ENCODE measurements at regions not wholly inside any gene's neighbourhood (a gene's known extent, or its start where the extent isn't known, plus 50 kb on each side); places are given as distances from the start of the nearest gene placed in this dataset.

GRCh38 chr1:229825042-229825441 is 199.0 kb downstream of the URB2 start:
- Mint-ChIP-seq H3K9me3 (peaks cover 3% of the 10 kb centered on the region), H3K36me3 (ENCODE audit: low read depth) (no peaks in the 10 kb centered on the region), H3K27me3 (ENCODE audit: low read depth) (no peaks in the 10 kb centered on the region), H3K4me3 (no peak overlapping the region), H3K4me1 (no peaks in the 10 kb centered on the region), H3K27ac (no peak overlapping the region)
- no peak for TF ChIP-seq CTCF (IDR thresholded peaks at IDR 0.05; ENCODE audit: unreplicated experiment in 3 of 3)

- Mint-ChIP-seq H3K4me1 (no peaks in the 10 kb centered on the region), H3K27ac (no peak overlapping the region), H3K36me3 (ENCODE audit: low read depth) (no peaks in the 10 kb centered on the region), H3K4me3 (no peak overlapping the region), H3K9me3 (peaks cover 3% of the 10 kb centered on the region), H3K27me3 (ENCODE audit: low read depth) (no peaks in the 10 kb centered on the region)
- TF ChIP-seq CTCF (IDR thresholded peaks at IDR 0.05; ENCODE audit: unreplicated experiment in 3 of 3): no peak
Observed at GRCh38 chr1:229828461-229828860, 202.4 kb downstream of the URB2 start.

GRCh38 chr1:229832695-229833094 is 206.6 kb downstream of the URB2 start:
- Mint-ChIP-seq H3K27ac (peak overlapping the region in 1 of 3 experiments; percentile 75), H3K36me3 (ENCODE audit: low read depth) (no peaks in the 10 kb centered on the region), H3K4me3 (no peak overlapping the region), H3K9me3 (no peaks in the 10 kb centered on the region), H3K27me3 (ENCODE audit: low read depth) (no peaks in the 10 kb centered on the region), H3K4me1 (no peaks in the 10 kb centered on the region)
- no peak for TF ChIP-seq CTCF (IDR thresholded peaks at IDR 0.05; ENCODE audit: unreplicated experiment in 3 of 3)

GRCh38 chr1:229834230-229834629 is 208.2 kb downstream of the URB2 start:
- no peak overlapping the region for H3K27ac Mint-ChIP-seq
- H3K4me3 Mint-ChIP-seq: no peak overlapping the region

DNA sequence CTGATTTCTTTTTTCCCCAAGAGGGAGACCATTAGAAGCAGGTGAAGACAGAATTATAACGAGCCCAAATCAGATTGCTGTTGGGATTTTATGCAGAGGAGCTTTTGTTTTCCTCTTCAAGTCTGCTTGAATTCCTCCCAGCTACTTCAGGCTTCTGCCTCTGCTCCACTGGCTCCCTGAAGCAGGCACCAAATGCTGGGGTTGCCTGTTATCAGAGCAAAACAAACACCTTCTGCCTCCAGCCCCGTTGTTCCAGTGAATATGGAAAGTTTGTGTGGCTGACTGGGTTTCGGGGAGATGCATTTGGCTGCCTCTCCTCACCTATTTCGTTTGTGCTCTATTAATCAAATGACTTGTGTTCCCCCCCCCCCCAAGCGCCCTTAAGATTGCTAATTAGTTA is 209.2 kb downstream of the URB2 start:
- H3K36me3 Mint-ChIP-seq (ENCODE audit: low read depth): no peaks in the 10 kb centered on the region
- peaks cover 7% of the 10 kb centered on the region for H3K27me3 Mint-ChIP-seq (ENCODE audit: low read depth)
- H3K9me3 Mint-ChIP-seq: no peaks in the 10 kb centered on the region
- TF ChIP-seq CTCF (IDR thresholded peaks at IDR 0.05; ENCODE audit: unreplicated experiment in 3 of 3): no peak
- no peak overlapping the region for H3K27ac Mint-ChIP-seq
- no peaks in the 10 kb centered on the region for H3K4me1 Mint-ChIP-seq
- H3K4me3 Mint-ChIP-seq: no peak overlapping the region

More at GRCh38 chr1:229834230-229834629, 208.2 kb downstream of the URB2 start:
- H3K9me3 Mint-ChIP-seq: no peaks in the 10 kb centered on the region
- H3K27me3 Mint-ChIP-seq (ENCODE audit: low read depth): peaks cover 2% of the 10 kb centered on the region
- H3K4me1 Mint-ChIP-seq: no peaks in the 10 kb centered on the region
- no peak for TF ChIP-seq CTCF (IDR thresholded peaks at IDR 0.05; ENCODE audit: unreplicated experiment in 3 of 3)
- H3K36me3 Mint-ChIP-seq (ENCODE audit: low read depth): no peaks in the 10 kb centered on the region

GRCh38 chr1:229836324-229836723 is 210.3 kb downstream of the URB2 start:
- H3K27me3 Mint-ChIP-seq (ENCODE audit: low read depth): peaks cover 7% of the 10 kb centered on the region
- no peaks in the 10 kb centered on the region for H3K36me3 Mint-ChIP-seq (ENCODE audit: low read depth)
- no peaks in the 10 kb centered on the region for H3K4me1 Mint-ChIP-seq
- H3K27ac Mint-ChIP-seq: no peak overlapping the region
- H3K4me3 Mint-ChIP-seq: no peak overlapping the region
- no peak for TF ChIP-seq CTCF (IDR thresholded peaks at IDR 0.05; ENCODE audit: unreplicated experiment in 3 of 3)
- no peaks in the 10 kb centered on the region for H3K9me3 Mint-ChIP-seq

Data from nephron (organoid).